SU-DHL-6 (cell line): ENCODE measurements at regions not wholly inside any gene's neighbourhood (a gene's known extent, or its start where the extent isn't known, plus 50 kb on each side); places are given as distances from the start of the nearest gene placed in this dataset.

Experiments used
- H2AFZ ChIP-seq: fragments of 200-600 bp; sonication (generic); 2 replicates; pipeline ENCODE4 v1.6.1; 2014; ENCODE audit warnings: low read depth, mild to moderate bottlenecking, moderate library complexity, mixed read lengths, antibody characterized with exemption, low read length; ENCODE audit not compliant: severe bottlenecking
- H3F3A ChIP-seq: fragments of 200-600 bp; shearing (Covaris generic); 2 replicates; pipeline ENCODE4 v1.6.0; 2016; ENCODE audit warnings: antibody characterized with exemption, mild to moderate bottlenecking; ENCODE audit not compliant: insufficient read depth
- H3K27ac ChIP-seq: fragments of 200-600 bp; sonication (generic); 2 replicates; pipeline ENCODE4 v1.5.1; 2016; ENCODE audit warnings: low read depth, mild to moderate bottlenecking, low read length, moderate library complexity, mixed read lengths
- H3K27me3 ChIP-seq: fragments of 200-600 bp; sonication (generic), shearing (Covaris generic); 2 replicates; pipeline ENCODE4 v1.6.0; 2014; ENCODE audit warnings: mild to moderate bottlenecking, low read length
- H3K36me3 ChIP-seq: fragments of 200-600 bp; sonication (generic); 2 replicates; pipeline ENCODE4 v1.6.1; 2014; ENCODE audit warnings: mild to moderate bottlenecking, low read length, mixed read lengths
- H3K4me2 ChIP-seq: fragments of 300-600, 200-600 bp; shearing (Covaris generic), sonication (generic); 2 replicates; pipeline ENCODE4 v1.6.0; 2014; ENCODE audit warnings: low read length, low read depth, mild to moderate bottlenecking; ENCODE audit not compliant: poor library complexity, severe bottlenecking
- H3K4me3 ChIP-seq: fragments of 200-600 bp; sonication (generic); 2 replicates; pipeline ENCODE4 v1.5.1; 2014; ENCODE audit warnings: antibody characterized with exemption, low read length, mild to moderate bottlenecking, mixed read lengths; ENCODE audit not compliant: insufficient read depth, poor library complexity, severe bottlenecking
- H3K79me2 ChIP-seq: fragments of 200-600 bp; sonication (generic); 2 replicates; pipeline ENCODE4 v1.6.1; 2014; ENCODE audit warnings: mild to moderate bottlenecking, low read length, moderate library complexity; ENCODE audit not compliant: insufficient read depth
- H3K9ac ChIP-seq: fragments of 200-600 bp; sonication (generic); 2 replicates; pipeline ENCODE4 v1.7.0; 2014; ENCODE audit warnings: mild to moderate bottlenecking, low read length
- H3K9me2 ChIP-seq: fragments of 200-600 bp; sonication (generic); replicated peaks from 2 replicates; pipeline ENCODE4 v1.6.1; 2014; ENCODE audit warnings: low read length; ENCODE audit not compliant: insufficient read depth
- H3K9me3 ChIP-seq: fragments of 200-600 bp; sonication (generic); 2 replicates; pipeline ENCODE4 v1.6.1; 2014; ENCODE audit warnings: low read length, mixed read lengths; ENCODE audit not compliant: insufficient read depth
- H4K20me1 ChIP-seq: fragments of 200-600 bp; sonication (generic); 2 replicates; pipeline ENCODE4 v1.6.1; 2014; ENCODE audit warnings: low read depth, mild to moderate bottlenecking, antibody characterized with exemption, low read length, moderate library complexity, mixed read lengths
- CTCF ChIP-seq: fragments of 200-600 bp; sonication (generic); IDR thresholded peaks from one replicate; pipeline ENCODE4 v1.5.1; 2017; ENCODE audit warnings: antibody characterized with exemption, mild to moderate bottlenecking, low read length, moderate library complexity; ENCODE audit not compliant: insufficient read depth, poor library complexity, severe bottlenecking
- EZH2phosphoT487 ChIP-seq: fragments of 200-600 bp; sonication (generic), shearing (Covaris generic); conservative IDR thresholded peaks from 2 replicates; pipeline ENCODE4 v1.6.1; 2018; ENCODE audit warnings: mild to moderate bottlenecking, antibody characterized with exemption, low read length, moderate library complexity, mixed read lengths

DNA sequence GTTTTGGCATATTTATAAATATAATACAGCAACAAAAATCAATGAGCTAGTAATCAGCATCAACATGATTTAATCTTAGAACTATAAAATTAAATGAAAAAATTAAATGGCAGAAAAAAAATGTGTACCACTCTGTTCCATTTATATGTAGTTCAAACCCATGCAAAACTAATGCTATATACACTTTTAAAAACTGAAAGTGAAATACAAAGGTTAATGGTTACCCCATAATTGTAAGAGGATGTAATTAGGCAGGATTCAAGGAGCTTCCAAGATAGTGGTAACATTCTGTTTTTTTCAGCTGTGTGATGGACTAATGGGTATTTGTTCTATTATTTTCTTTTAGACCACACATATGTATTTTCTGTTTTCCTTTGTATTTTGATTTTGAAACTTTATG lies 492.1 kb downstream of the UTRN start:
- H3F3A ChIP-seq: no peaks in the 10 kb centered on the region
- no peak overlapping the region for H3K4me3 ChIP-seq
- H4K20me1 ChIP-seq: no peaks in the 10 kb centered on the region
- H3K36me3 ChIP-seq: no peaks in the 10 kb centered on the region
- no peaks in the 10 kb centered on the region for H3K9me3 ChIP-seq
- TF ChIP-seq CTCF: no peak
- TF ChIP-seq EZH2phosphoT487: no peak
- no peak overlapping the region for H3K4me2 ChIP-seq
- H2AFZ ChIP-seq: no peak overlapping the region
- H3K27ac ChIP-seq: no peak overlapping the region
- no peaks in the 10 kb centered on the region for H3K9me2 ChIP-seq
- H3K79me2 ChIP-seq: no peaks in the 10 kb centered on the region
- H3K9ac ChIP-seq: no peak overlapping the region
- H3K27me3 ChIP-seq: no peaks in the 10 kb centered on the region

DNA sequence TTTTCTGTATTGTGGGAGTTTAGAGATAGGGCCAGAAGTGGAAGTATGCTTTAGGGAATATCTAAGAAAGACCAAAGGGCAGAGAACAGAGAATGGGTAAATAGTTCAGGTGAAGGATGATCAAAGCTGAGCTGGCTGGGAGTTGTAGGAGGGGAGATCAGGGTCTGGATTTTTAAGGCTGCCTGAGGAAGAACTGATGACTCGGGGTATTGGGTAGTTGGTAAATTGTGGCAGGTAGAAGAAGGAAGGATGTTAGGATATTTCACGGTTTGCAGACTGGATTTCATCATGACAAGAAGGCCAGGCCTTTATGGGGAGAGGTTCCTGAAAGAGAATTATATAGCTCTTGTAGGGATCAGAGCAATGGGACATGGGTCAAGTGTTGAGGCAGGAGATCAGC lies 492.9 kb downstream of the UTRN start:
- Histone ChIP-seq H3K36me3 (no peaks in the 10 kb centered on the region), H3K9me3 (no peaks in the 10 kb centered on the region), H3K27ac (no peak overlapping the region), H4K20me1 (no peaks in the 10 kb centered on the region), H2AFZ (no peak overlapping the region), H3K27me3 (no peaks in the 10 kb centered on the region), H3K9ac (no peak overlapping the region), H3K9me2 (no peaks in the 10 kb centered on the region), H3F3A (no peaks in the 10 kb centered on the region), H3K4me2 (no peak overlapping the region), H3K79me2 (no peaks in the 10 kb centered on the region), H3K4me3 (no peak overlapping the region)
- TF ChIP-seq CTCF: no peak

DNA sequence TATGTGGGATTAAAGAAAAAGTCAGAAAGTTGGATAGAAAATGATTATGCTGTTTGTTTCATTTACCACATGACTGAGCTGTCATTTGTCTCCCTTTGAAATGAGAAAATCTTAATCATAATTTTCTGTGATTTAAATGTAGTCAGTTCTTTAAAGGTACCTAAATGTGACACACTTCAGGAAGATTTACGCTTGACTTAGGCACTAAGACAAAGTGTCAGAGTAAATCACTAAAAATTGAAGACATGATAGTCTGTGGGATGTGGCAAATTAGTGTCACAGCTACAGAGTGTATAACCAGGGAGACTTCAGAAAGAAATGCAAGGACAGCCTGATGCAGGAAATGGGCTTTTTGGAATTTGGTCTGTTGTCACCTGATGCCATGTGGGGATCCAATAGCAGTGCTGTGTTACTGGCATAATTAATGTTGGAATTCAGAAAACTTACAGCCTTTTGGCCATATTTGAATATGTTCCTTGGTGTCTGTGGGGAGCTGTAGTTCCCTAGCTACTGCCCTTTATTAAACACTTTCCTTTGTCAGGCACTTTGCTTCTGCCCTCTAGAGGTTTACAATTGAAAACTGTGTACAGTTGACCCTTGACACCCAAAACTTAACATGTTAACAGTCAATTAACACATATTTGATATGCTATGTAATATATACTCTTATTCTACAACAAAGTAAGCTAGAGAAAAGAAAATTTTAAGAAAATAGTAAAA lies 493.8 kb downstream of the UTRN start:
- no peaks in the 10 kb centered on the region for H3K27me3 ChIP-seq
- no peaks in the 10 kb centered on the region for H3K9me2 ChIP-seq
- H3K9ac ChIP-seq: no peak overlapping the region
- H3K4me3 ChIP-seq: no peak overlapping the region
- H3K36me3 ChIP-seq: no peaks in the 10 kb centered on the region
- no peak overlapping the region for H3K27ac ChIP-seq
- H3K4me2 ChIP-seq: no peak overlapping the region
- H4K20me1 ChIP-seq: no peaks in the 10 kb centered on the region
- H2AFZ ChIP-seq: no peak overlapping the region
- TF ChIP-seq EZH2phosphoT487 (no peak), CTCF (no peak)
- H3F3A ChIP-seq: no peaks in the 10 kb centered on the region
- no peaks in the 10 kb centered on the region for H3K79me2 ChIP-seq
- no peaks in the 10 kb centered on the region for H3K9me3 ChIP-seq

DNA sequence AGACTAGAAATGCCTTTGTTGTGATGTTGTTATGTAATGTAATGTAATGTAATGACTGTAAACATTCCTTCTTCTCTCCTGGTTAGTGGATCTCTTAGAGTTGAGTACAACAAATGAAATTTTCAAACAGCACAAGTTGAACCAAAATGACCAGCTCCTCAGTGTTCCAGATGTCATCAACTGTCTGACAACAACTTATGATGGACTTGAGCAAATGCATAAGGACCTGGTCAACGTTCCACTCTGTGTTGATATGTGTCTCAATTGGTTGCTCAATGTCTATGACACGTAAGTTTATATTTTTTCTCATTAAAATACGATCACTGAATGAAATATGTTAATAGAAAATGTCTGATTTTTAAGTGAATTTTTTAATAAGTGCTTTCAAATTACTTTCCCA lies 496.7 kb downstream of the UTRN start:
- Histone ChIP-seq H2AFZ (no peak overlapping the region), H3K9me2 (no peaks in the 10 kb centered on the region; the same call in 1 of the 2 replicates), H3F3A (no peaks in the 10 kb centered on the region), H3K9me3 (no peaks in the 10 kb centered on the region), H3K79me2 (no peaks in the 10 kb centered on the region), H3K4me3 (no peak overlapping the region), H3K4me2 (no peak overlapping the region), H3K9ac (no peak overlapping the region), H3K27ac (no peak overlapping the region), H4K20me1 (no peaks in the 10 kb centered on the region), H3K27me3 (no peaks in the 10 kb centered on the region), H3K36me3 (no peaks in the 10 kb centered on the region)
- TF ChIP-seq EZH2phosphoT487: no peak
- TF ChIP-seq CTCF: no peak
